ENCODE measurements at regions not wholly inside any gene's neighbourhood (a gene's known extent, or its start where the extent isn't known, plus 50 kb on each side); places are given as distances from the start of the nearest gene placed in this dataset.

GRCh38 chr19:28234637-28235036 lies 978.3 kb downstream of the UQCRFS1 start:
- ATAC-seq, result peak in 2 of 4 donors; percentile 34 to 54
- no peak for TF ChIP-seq POLR2A (IDR thresholded peaks at IDR 0.05)
- H3K4me3 ChIP-seq, result no peak overlapping the region
- DNase-seq, result peak in 1 of 5 donors; percentile 32
- H3K27ac ChIP-seq, result no peak overlapping the region
- no peaks in the 10 kb centered on the region for H3K9me3 ChIP-seq
- H3K4me1 ChIP-seq, result no peaks in the 10 kb centered on the region
- 19 to 34% (median 28%) methylated on average over 6 of the region's 6 CpGs for WGBS, 4 donors
- peaks cover 0 to 16% (median 0%) of the 10 kb centered on the region in 9 donors for H3K27me3 ChIP-seq
- intact Hi-C loops (cut with DNase I), result no loop called here
- no peaks in the 10 kb centered on the region for H3K36me3 ChIP-seq

GRCh38 chr19:28228854-28229253 lies 984.1 kb downstream of the UQCRFS1 start:
- no peaks in the 10 kb centered on the region for H3K9me3 ChIP-seq
- TF ChIP-seq CTCF (IDR thresholded peaks at IDR 0.05) (no peak), POLR2A (IDR thresholded peaks at IDR 0.05) (no peak)
- intact Hi-C loops (cut with DNase I), result no loop called here
- ATAC-seq (no peak), DNase-seq (no peak)
- 71 to 86% (median 80%) methylated on average over 2 of the region's 2 CpGs for WGBS, 4 donors
- no peak overlapping the region for H3K27ac ChIP-seq
- H3K4me3 ChIP-seq, result no peak overlapping the region
- H3K27me3 ChIP-seq, result peaks cover 0 to 5% (median 0%) of the 10 kb centered on the region in 9 donors
- no peaks in the 10 kb centered on the region for H3K36me3 ChIP-seq
- H3K4me1 ChIP-seq, result no peaks in the 10 kb centered on the region

- no peaks in the 10 kb centered on the region for H3K36me3 ChIP-seq
- peaks cover 0 to 5% (median 0%) of the 10 kb centered on the region in 9 donors for H3K27me3 ChIP-seq
- ATAC-seq (no peak), DNase-seq (no peak)
- H3K4me1 ChIP-seq, result no peaks in the 10 kb centered on the region
- WGBS, 4 donors, result 86 to 92% (median 89%) methylated on average over 10 of the region's 10 CpGs
- intact Hi-C loops (cut with DNase I), result no loop called here
- TF ChIP-seq POLR2A (IDR thresholded peaks at IDR 0.05), result no peak
- no peak for TF ChIP-seq CTCF (IDR thresholded peaks at IDR 0.05)
- H3K27ac ChIP-seq, result no peak overlapping the region
- H3K4me3 ChIP-seq, result no peak overlapping the region
- H3K9me3 ChIP-seq, result no peaks in the 10 kb centered on the region
Measured at GRCh38 chr19:28224441-28224840, 988.5 kb downstream of the UQCRFS1 start.

GRCh38 chr19:28221736-28222135 lies 991.2 kb downstream of the UQCRFS1 start:
- ATAC-seq, result no peak

More at GRCh38 chr19:28221736-28222135, 991.2 kb downstream of the UQCRFS1 start:
- no peaks in the 10 kb centered on the region for H3K4me1 ChIP-seq
- DNase-seq, result no peak
- no peaks in the 10 kb centered on the region for H3K9me3 ChIP-seq
- intact Hi-C loops (cut with DNase I), result no loop called here
- no peak overlapping the region for H3K4me3 ChIP-seq
- WGBS, 4 donors, result 80 to 83% (median 81%) methylated on average over 3 of the region's 3 CpGs
- no peak overlapping the region for H3K27ac ChIP-seq
- H3K36me3 ChIP-seq, result no peaks in the 10 kb centered on the region
- TF ChIP-seq POLR2A (IDR thresholded peaks at IDR 0.05), result no peak
- TF ChIP-seq CTCF (IDR thresholded peaks at IDR 0.05), result no peak
- H3K27me3 ChIP-seq, result peaks cover 0 to 8% (median 0%) of the 10 kb centered on the region in 9 donors

All from heart left ventricle (tissue), 16 donors.